H1 (cell line): ENCODE measurements at regions not wholly inside any gene's neighbourhood (a gene's known extent, or its start where the extent isn't known, plus 50 kb on each side); places are given as distances from the start of the nearest gene placed in this dataset.

ENCODE experiments used
- CTCF ChIA-PET: fragments of 300-600 bp; sonication (Branson Sonifier 250); formaldehyde crosslinking; loops from one replicate; lab custom pipeline; 2021; ENCODE audit not compliant: partially characterized antibody; lab: Charles Lee
- POLR2A ChIA-PET: fragments of 300-600 bp; sonication (Branson Sonifier 250); formaldehyde crosslinking; loops from one replicate; lab custom pipeline; 2021; ENCODE audit warnings: inconsistent platforms; ENCODE audit not compliant: partially characterized antibody; lab: Charles Lee
- DNase-seq, 2 experiments: peaks; one replicate each; pipeline versions ENCODE4 v3.0.0 to v3.0.0-alpha.2; 2010 to 2022; ENCODE audit warnings: low spot score in 2 of 2, low read depth in 1 of 2, mixed read lengths in 1 of 2
- FAIRE-seq: peaks from 2 replicates; lab custom pipeline; 2011; peaks lifted over from hg19 to GRCh38; lab: Jason Lieb, UNC
- H2AFZ ChIP-seq: 2 replicates; pipeline ENCODE4 v1.8.1; 2012; ENCODE audit warnings: low read length, inconsistent platforms
- H2AK5ac ChIP-seq: 2 replicates; pipeline ENCODE4 v1.6.1; 2013; ENCODE audit warnings: low read depth, low read length
- H2BK120ac ChIP-seq: replicated peaks from 2 replicates; pipeline ENCODE3; 2013; ENCODE audit warnings: low read depth, low read length, inconsistent platforms
- H2BK12ac ChIP-seq: 2 replicates; pipeline ENCODE4 v1.6.1; 2013; ENCODE audit warnings: low read depth, low read length
- H2BK15ac ChIP-seq: 2 replicates; pipeline ENCODE4 v1.6.1; 2013; ENCODE audit warnings: low read length
- H2BK20ac ChIP-seq: 2 replicates; pipeline ENCODE4 v1.6.1; 2013; ENCODE audit warnings: low read length
- H2BK5ac ChIP-seq: 2 replicates; pipeline ENCODE4 v1.6.1; 2013; ENCODE audit warnings: low read depth, low read length
- H3K14ac ChIP-seq: 2 replicates; pipeline ENCODE4 v1.6.1; 2013; ENCODE audit warnings: inconsistent platforms; ENCODE audit not compliant: insufficient read length
- H3K18ac ChIP-seq: 2 replicates; pipeline ENCODE4 v1.6.1; 2013; ENCODE audit warnings: low read length; ENCODE audit errors: extremely low read depth
- H3K23ac ChIP-seq: 2 replicates; pipeline ENCODE4 v1.6.1; 2013; ENCODE audit warnings: inconsistent platforms; ENCODE audit not compliant: insufficient read length
- H3K23me2 ChIP-seq: 2 replicates; pipeline ENCODE4 v1.6.1; 2013; ENCODE audit warnings: low read depth, low read length
- H3K27ac ChIP-seq: 2 replicates; pipeline ENCODE4 v1.6.1; 2011; ENCODE audit warnings: low read depth, low read length, inconsistent platforms
- H3K27me3 ChIP-seq, 4 experiments: replicated peaks in 1 of 4; 1 replicate in 1 of 4; 2 replicates in 3 of 4; pipeline versions ENCODE4 v1.6.1 to v1.8.1; 2011 to 2013; ENCODE audit warnings: low read length in 3 of 4, mild to moderate bottlenecking in 3 of 4, inconsistent platforms in 2 of 4, mixed read lengths in 2 of 4, moderate library complexity in 1 of 4; ENCODE audit not compliant: control insufficient read depth in 3 of 4, insufficient read depth in 3 of 4; ENCODE audit errors: extremely low read depth in 1 of 4
- H3K36me3 ChIP-seq, 4 experiments: 2 replicates each; pipeline versions ENCODE4 v1.6.1 to v1.8.1; 2011 to 2013; ENCODE audit warnings: mild to moderate bottlenecking in 4 of 4, low read length in 3 of 4, moderate library complexity in 2 of 4, control low read depth in 1 of 4, inconsistent platforms in 1 of 4; ENCODE audit not compliant: insufficient read depth in 4 of 4, control insufficient read depth in 2 of 4
- H3K4ac ChIP-seq: replicated peaks from 2 replicates; pipeline ENCODE3; 2013; ENCODE audit warnings: low read length, low read depth, mixed read lengths, inconsistent platforms; ENCODE audit not compliant: insufficient read length
- H3K4me1 ChIP-seq, 4 experiments: replicated peaks in 1 of 4; 1 replicate in 1 of 4; 2 replicates in 3 of 4; pipeline versions ENCODE4 v1.6.1 to v1.8.1; 2011 to 2013; ENCODE audit warnings: low read length in 3 of 4, inconsistent platforms in 2 of 4, mixed read lengths in 1 of 4; ENCODE audit not compliant: insufficient read depth in 4 of 4, control insufficient read depth in 3 of 4
- H3K4me2 ChIP-seq, 2 experiments: 2 replicates each; pipeline versions ENCODE4 v1.6.1 to v1.8.1; 2011 to 2013; ENCODE audit warnings: low read depth in 2 of 2, low read length in 2 of 2, control low read depth in 1 of 2, inconsistent platforms in 1 of 2, mild to moderate bottlenecking in 1 of 2; ENCODE audit not compliant: insufficient read depth in 1 of 2
- H3K4me3 ChIP-seq, 4 experiments: fragments of 200-600, 300-600 bp in 1 of 4; sonication (generic), shearing (Covaris generic), sonication (Bioruptor Twin) in 1 of 4; 2 replicates each; pipeline versions ENCODE4 v1.5.1 to v1.8.1; 2011 to 2016; ENCODE audit warnings: low read length in 4 of 4, low read depth in 3 of 4, control low read depth in 2 of 4, inconsistent platforms in 2 of 4, mild to moderate bottlenecking in 2 of 4, mixed read lengths in 1 of 4, moderate library complexity in 1 of 4; ENCODE audit not compliant: insufficient read depth in 2 of 4; ENCODE audit errors: extremely low read depth in 1 of 4
- H3K56ac ChIP-seq: replicated peaks from 2 replicates; pipeline ENCODE3; 2013; ENCODE audit warnings: low read depth, mild to moderate bottlenecking, mixed read lengths, low read length, inconsistent platforms; ENCODE audit not compliant: insufficient read length
- H3K79me1 ChIP-seq: 2 replicates; pipeline ENCODE4 v1.6.1; 2013; ENCODE audit warnings: low read depth, low read length, control low read depth
- H3K79me2 ChIP-seq, 2 experiments: 2 replicates each; pipeline versions ENCODE4 v1.6.1 to v1.8.1; 2012 to 2013; ENCODE audit warnings: low read length in 2 of 2, mild to moderate bottlenecking in 2 of 2, inconsistent platforms in 1 of 2; ENCODE audit not compliant: insufficient read depth in 2 of 2, control insufficient read depth in 1 of 2
- H3K9ac ChIP-seq, 4 experiments: replicated peaks in 1 of 4; 1 replicate in 1 of 4; 2 replicates in 3 of 4; pipeline versions ENCODE4 v1.6.1 to v1.8.1; 2011 to 2013; ENCODE audit warnings: low read depth in 3 of 4, low read length in 3 of 4, control low read depth in 2 of 4, mild to moderate bottlenecking in 2 of 4, moderate library complexity in 2 of 4, inconsistent platforms in 1 of 4; ENCODE audit errors: extremely low read depth in 1 of 4
- H3K9me3 ChIP-seq, 2 experiments: 2 replicates each; pipeline versions ENCODE4 v1.6.1 to v1.8.1; 2012 to 2013; ENCODE audit warnings: mild to moderate bottlenecking in 2 of 2, moderate library complexity in 2 of 2, control low read depth in 1 of 2, inconsistent platforms in 1 of 2, low read depth in 1 of 2, low read length in 1 of 2, mixed read lengths in 1 of 2; ENCODE audit not compliant: insufficient read depth in 2 of 2
- H4K20me1 ChIP-seq, 2 experiments: replicated peaks in 1 of 2; 2 replicates each; pipeline versions ENCODE3 to v1.8.1; 2011 to 2013; ENCODE audit warnings: inconsistent platforms in 2 of 2, low read length in 2 of 2, mild to moderate bottlenecking in 1 of 2; ENCODE audit not compliant: insufficient read depth in 2 of 2, control insufficient read depth in 1 of 2
- H4K5ac ChIP-seq: 2 replicates; pipeline ENCODE4 v1.6.1; 2013; ENCODE audit warnings: low read length, low read depth, mixed read lengths, inconsistent platforms; ENCODE audit not compliant: insufficient read length
- H4K8ac ChIP-seq: 2 replicates; pipeline ENCODE4 v1.8.0; 2013; ENCODE audit warnings: mild to moderate bottlenecking, moderate library complexity, low read length, inconsistent platforms; ENCODE audit not compliant: insufficient read depth; ENCODE audit errors: extremely low read depth
- H4K91ac ChIP-seq: replicated peaks from 2 replicates; pipeline ENCODE3; 2013; ENCODE audit warnings: low read length, mixed read lengths, inconsistent platforms; ENCODE audit not compliant: insufficient read length
- ASH2L ChIP-seq: fragments of 200-600, 300-600 bp; sonication (generic); IDR thresholded peaks from one replicate; pipeline ENCODE4 v1.7.1; 2017; ENCODE audit warnings: low read length
- CHD2 ChIP-seq: IDR thresholded peaks from 2 replicates; pipeline ENCODE4 v1.6.1; 2012; ENCODE audit warnings: low read length, improper control_type of control experiment
- CREB1 ChIP-seq: IDR thresholded peaks from 2 replicates; pipeline ENCODE4 v1.6.1; 2012; ENCODE audit warnings: inconsistent platforms
- CTBP2 ChIP-seq: IDR thresholded peaks from 2 replicates; pipeline ENCODE4 v1.7.0; 2011; ENCODE audit warnings: borderline replicate concordance, mild to moderate bottlenecking, moderate library complexity, mixed read lengths, low read length; ENCODE audit not compliant: insufficient read depth, insufficient read length
- HDAC2 ChIP-seq, 2 experiments: fragments of 300-600 bp in 1 of 2; sonication (generic) in 1 of 2; IDR thresholded peaks; 2 replicates each; pipeline ENCODE4 v1.6.1; 2011 to 2012; ENCODE audit warnings: low read depth in 2 of 2, low read length in 2 of 2, mild to moderate bottlenecking in 2 of 2, moderate library complexity in 2 of 2, borderline replicate concordance in 1 of 2, inconsistent platforms in 1 of 2
- HDAC6 ChIP-seq: IDR thresholded peaks from one replicate; pipeline ENCODE4 v1.7.1; 2012; ENCODE audit warnings: low read depth, mild to moderate bottlenecking, inconsistent platforms, low read length, moderate library complexity
- NANOG ChIP-seq: IDR thresholded peaks from 2 replicates; pipeline ENCODE4 v1.6.1; 2011; ENCODE audit warnings: low read length, low read depth, mild to moderate bottlenecking, inconsistent platforms; ENCODE audit not compliant: insufficient read depth, poor library complexity, severe bottlenecking
- NRF1 ChIP-seq: IDR thresholded peaks from 2 replicates; pipeline ENCODE4 v1.6.1; 2011; ENCODE audit warnings: mild to moderate bottlenecking, low read depth, low read length, improper control_type of control experiment
- RBBP5 ChIP-seq: IDR thresholded peaks from 2 replicates; pipeline ENCODE4 v1.7.1; 2012; ENCODE audit warnings: low read depth, mild to moderate bottlenecking, inconsistent platforms, low read length, moderate library complexity, borderline replicate concordance
- RXRA ChIP-seq: IDR thresholded peaks from 2 replicates; pipeline ENCODE4 v1.6.1; 2011; ENCODE audit warnings: low read depth, mild to moderate bottlenecking, low read length, moderate library complexity; ENCODE audit not compliant: insufficient read depth
- SIRT6 ChIP-seq: IDR thresholded peaks from one replicate; pipeline ENCODE4 v1.7.1; 2012; ENCODE audit warnings: low read length, inconsistent platforms
- SIX5 ChIP-seq: IDR thresholded peaks from 2 replicates; pipeline ENCODE4 v1.6.1; 2011; ENCODE audit warnings: mild to moderate bottlenecking, low read depth, low read length
- SUZ12 ChIP-seq: fragments of 200-600 bp; sonication (generic); IDR thresholded peaks from 2 replicates; pipeline ENCODE4 v1.6.1; 2012; ENCODE audit warnings: mild to moderate bottlenecking, inconsistent platforms, low read length, moderate library complexity, mixed read lengths
- ZNF274 ChIP-seq: IDR thresholded peaks from 2 replicates; pipeline ENCODE4 v1.7.0; 2012; ENCODE audit warnings: low read length, borderline replicate concordance; ENCODE audit errors: extremely low read depth
- WGBS, 2 experiments: shearing (Covaris generic) in 1 of 2; methylation state at CpG; one replicate each; pipeline versions ENCODE4 v1.1.6 to v1.1.7; 2013 to 2015; ENCODE audit warnings: low lambda C conversion rate in 2 of 2, mixed read lengths in 2 of 2, inconsistent platforms in 1 of 2, low coverage in 1 of 2, missing lambda C conversion rate in 1 of 2; ENCODE audit not compliant: insufficient replicate concordance in 2 of 2, insufficient coverage in 1 of 2, insufficient read length in 1 of 2; ENCODE audit errors: extremely low coverage in 1 of 2, missing lambda C conversion rate in 1 of 2; 5-methylcytosine and 5-hydroxymethylcytosine counted together

- no peak overlapping the region for H3K4ac ChIP-seq
- no peak overlapping the region for H3K23ac ChIP-seq
- no peak overlapping the region for H3K9ac ChIP-seq
- no peak overlapping the region for H2AFZ ChIP-seq
- 82% methylated on average over 3 of the region's 3 CpGs; no CpG with 5 or more reads in 1 of the 2 experiments for WGBS, 2 experiments
- H3K4me2 ChIP-seq, result no peak overlapping the region
- no peaks in the 10 kb centered on the region for H3K9me3 ChIP-seq
- H3K4me3 ChIP-seq, result no peak overlapping the region
- no peak overlapping the region for H4K8ac ChIP-seq
- peaks cover 0 to 2% (median 0%) of the 10 kb centered on the region in 4 experiments; a peak in 2 of 7 replicates for H3K27me3 ChIP-seq
- H4K91ac ChIP-seq, result no peak overlapping the region
- no peaks in the 10 kb centered on the region for H3K23me2 ChIP-seq
- H2BK20ac ChIP-seq, result no peak overlapping the region
- no peak for TF ChIP-seq CREB1
- no peak for TF ChIP-seq SUZ12
- TF ChIP-seq NRF1, result no peak
- no peak for TF ChIP-seq RXRA
- TF ChIP-seq SIX5, result no peak
- no peak for TF ChIP-seq NANOG
- no peak for TF ChIP-seq CHD2
- no peak for TF ChIP-seq CTBP2
- no peak for TF ChIP-seq ZNF274
- no peak for TF ChIP-seq HDAC6
- TF ChIP-seq HDAC2 (IDR thresholded peaks at IDR 0.05; ENCODE audit: borderline replicate concordance in 1 of 2, low read depth in 2 of 2, low read length in 2 of 2), result no peak
- TF ChIP-seq SIRT6, result no peak
- no peak for TF ChIP-seq RBBP5
- no peak for TF ChIP-seq ASH2L
- FAIRE-seq (no peak), DNase-seq (no peak)
- no peak overlapping the region for H2AK5ac ChIP-seq
- H2BK15ac ChIP-seq, result no peak overlapping the region
- H2BK120ac ChIP-seq, result no peak overlapping the region
- no peak overlapping the region for H3K56ac ChIP-seq
- H2BK5ac ChIP-seq, result no peak overlapping the region
- no peak overlapping the region for H3K18ac ChIP-seq
- POLR2A ChIA-PET, result no interaction called here
- CTCF ChIA-PET, result interaction anchor here (0.6 kb wide), 1 partner anchor 443 kb away, joined by 3 read pairs; no protein-coding TSS in a partner anchor
- H3K27ac ChIP-seq, result no peak overlapping the region
- H4K20me1 ChIP-seq, result no peaks in the 10 kb centered on the region
- no peaks in the 10 kb centered on the region for H3K79me2 ChIP-seq
- H3K14ac ChIP-seq, result no peak overlapping the region
- no peaks in the 10 kb centered on the region for H3K36me3 ChIP-seq
- no peak overlapping the region for H4K5ac ChIP-seq
- H2BK12ac ChIP-seq, result no peak overlapping the region
- no peaks in the 10 kb centered on the region for H3K79me1 ChIP-seq
- H3K4me1 ChIP-seq, result 0 out of 7 replicates have a peak, but pooled peaks cover 0 to 2% (median under 1%) of the 10 kb centered on the region in 4 experiments
Observed at GRCh38 chr18:22552254-22552653, 134.5 kb upstream of the CTAGE1 start.
